ENCODE measurements at regions not wholly inside any gene's neighbourhood (a gene's known extent, or its start where the extent isn't known, plus 50 kb on each side); places are given as distances from the start of the nearest gene placed in this dataset.

DNA sequence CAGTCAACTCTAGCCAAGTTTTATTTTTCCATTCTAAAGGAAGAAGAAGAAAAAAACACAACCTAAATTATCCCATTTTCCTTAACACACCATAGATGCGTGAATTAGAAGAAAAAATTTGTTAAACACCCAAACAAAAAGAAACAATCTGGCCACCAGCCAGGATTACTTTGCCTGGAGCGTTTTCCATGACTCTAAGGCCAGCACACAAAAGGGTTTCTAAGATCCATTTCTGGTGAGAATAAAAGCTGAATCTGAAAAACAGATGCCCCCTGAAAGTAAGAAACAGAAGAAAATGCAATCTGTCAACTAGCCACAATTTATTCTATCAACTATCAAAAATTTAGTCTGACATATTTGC is 267.2 kb upstream of the SULF2 start:
- DNase-seq (ENCODE audit: low read depth, low spot score) (no peak), FAIRE-seq (no peak), ATAC-seq (no peak)
- 35% methylated on average over 2 of the region's 2 CpGs for WGBS (ENCODE audit: insufficient coverage, insufficient replicate concordance, low lambda C conversion rate, missing lambda C conversion rate)
- Histone ChIP-seq H3K4me3 (no peak overlapping the region), H3K27ac (ENCODE audit: control insufficient read depth, insufficient read depth) (no peak overlapping the region), H3K9me3 (replicated peaks; ENCODE audit: control insufficient read depth, insufficient read depth, low read length) (peaks cover 2% of the 10 kb centered on the region; the same call in 2 of the 3 replicates), H3K27me3 (replicated peaks in 1 of 2; ENCODE audit: control insufficient read depth in 2 of 2, insufficient read depth in 2 of 2, low read length in 1 of 2) (no peaks in the 10 kb centered on the region), H3K4me1 (ENCODE audit: control insufficient read depth, insufficient read depth, low read length) (no peaks in the 10 kb centered on the region), H3K9ac (ENCODE audit: control insufficient read depth, insufficient read depth, low read length) (no peak overlapping the region), H4K20me1 (ENCODE audit: control insufficient read depth, insufficient read depth) (no peaks in the 10 kb centered on the region), H2AFZ (ENCODE audit: control insufficient read depth, low read depth, low read length) (no peak overlapping the region), H3K4me2 (ENCODE audit: control insufficient read depth, insufficient read depth) (no peak overlapping the region), H3K79me2 (ENCODE audit: control insufficient read depth, insufficient read depth, low read length) (no peaks in the 10 kb centered on the region), H3K36me3 (ENCODE audit: control insufficient read depth in 2 of 2, insufficient read depth in 2 of 2, low read length in 1 of 2) (no peaks in the 10 kb centered on the region)
- in situ Hi-C loops (cut with MboI), result no loop called here
- POLR2A ChIA-PET, result no interaction called here
- intact Hi-C loops (cut with micrococcal nuclease; ENCODE audit: unreplicated experiment), result no loop called here
- CTCF ChIA-PET, result no interaction called here
- RAD21 ChIA-PET (ENCODE audit: unreplicated experiment), result no interaction called here
- no TSS peak for BruUV-seq (replicated peaks)
- SMC1A ChIA-PET (ENCODE audit: uncharacterized antibody, unreplicated experiment), result no interaction called here
- no peak for TF ChIP-seq STAT1 (conservative IDR thresholded peaks at IDR 0.05)

DNA sequence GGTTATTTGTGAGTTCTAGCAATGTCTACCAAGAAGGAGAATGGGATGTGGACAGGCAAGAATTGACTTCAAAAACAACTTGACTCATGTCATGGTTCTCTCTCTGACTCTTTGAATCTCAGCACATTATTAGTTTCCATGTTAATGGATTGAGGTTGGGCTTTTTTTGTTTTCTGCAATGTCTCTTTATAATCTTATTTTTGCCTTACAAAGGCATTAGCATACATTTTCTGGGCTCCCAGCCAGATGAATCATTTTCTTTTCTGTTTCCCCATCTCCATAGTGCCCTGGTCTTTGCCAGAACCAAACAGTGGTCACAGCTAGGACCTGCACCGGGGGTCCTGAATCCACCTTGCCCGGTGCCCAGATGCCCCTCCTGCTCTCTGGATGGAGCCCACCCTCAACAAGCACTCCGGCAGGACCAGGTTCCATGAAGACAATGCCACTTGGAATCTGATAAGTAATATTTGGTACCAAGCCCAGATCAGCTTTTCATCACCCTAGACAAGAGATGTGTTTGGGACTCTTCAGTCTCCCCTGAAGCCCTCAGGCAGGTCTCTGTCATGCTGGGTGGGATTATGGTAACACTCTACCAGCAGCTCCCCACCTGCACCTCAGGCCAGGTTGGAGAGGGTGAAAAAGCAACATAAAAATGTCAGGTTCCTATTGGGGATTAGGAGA is 266.7 kb upstream of the SULF2 start:
- 3% methylated on average over 3 of the region's 3 CpGs for WGBS (ENCODE audit: insufficient coverage, insufficient replicate concordance, low lambda C conversion rate, missing lambda C conversion rate)
- Histone ChIP-seq H3K9ac (ENCODE audit: control insufficient read depth, insufficient read depth, low read length) (no peak overlapping the region), H2AFZ (ENCODE audit: control insufficient read depth, low read depth, low read length) (no peak overlapping the region), H3K36me3 (ENCODE audit: control insufficient read depth in 2 of 2, insufficient read depth in 2 of 2, low read length in 1 of 2) (no peaks in the 10 kb centered on the region), H4K20me1 (ENCODE audit: control insufficient read depth, insufficient read depth) (no peaks in the 10 kb centered on the region), H3K27ac (ENCODE audit: control insufficient read depth, insufficient read depth) (no peak overlapping the region), H3K9me3 (replicated peaks; ENCODE audit: control insufficient read depth, insufficient read depth, low read length) (no peaks in the 10 kb centered on the region), H3K4me1 (ENCODE audit: control insufficient read depth, insufficient read depth, low read length) (no peaks in the 10 kb centered on the region), H3K4me2 (ENCODE audit: control insufficient read depth, insufficient read depth) (no peak overlapping the region), H3K27me3 (replicated peaks in 1 of 2; ENCODE audit: control insufficient read depth in 2 of 2, insufficient read depth in 2 of 2, low read length in 1 of 2) (no peaks in the 10 kb centered on the region), H3K4me3 (no peak overlapping the region), H3K79me2 (ENCODE audit: control insufficient read depth, insufficient read depth, low read length) (no peaks in the 10 kb centered on the region)
- peak; percentile 85 for FAIRE-seq
- intact Hi-C loops (cut with micrococcal nuclease; ENCODE audit: unreplicated experiment) (no loop called here), in situ Hi-C loops (cut with MboI) (no loop called here)
- RAD21 ChIA-PET (ENCODE audit: unreplicated experiment), result no interaction called here
- TF ChIP-seq ZNF217 (IDR thresholded peaks at IDR 0.05) (no peak), ZNF207 (IDR thresholded peaks at IDR 0.05; ENCODE audit: borderline replicate concordance) (no peak), HCFC1 (IDR thresholded peaks at IDR 0.05; ENCODE audit: low read length) (no peak), CEBPB (IDR thresholded peaks at IDR 0.05; ENCODE audit: borderline replicate concordance in 1 of 2, low read depth in 2 of 2, low read length in 2 of 2) (no peak), EED (IDR thresholded peaks at IDR 0.05; ENCODE audit: low read depth) (no peak), RCOR1 (conservative IDR thresholded peaks at IDR 0.05; ENCODE audit: low read depth, low read length) (no peak), ETV6 (conservative IDR thresholded peaks at IDR 0.05 in 1 of 2, IDR thresholded peaks at IDR 0.05 in 1 of 2; ENCODE audit: borderline replicate concordance in 1 of 2, low read depth in 1 of 2) (no peak), GABPA (IDR thresholded peaks at IDR 0.05; ENCODE audit: low read depth) (no peak), IKZF1 (conservative IDR thresholded peaks at IDR 0.05) (no peak), SREBF1 (IDR thresholded peaks at IDR 0.05; ENCODE audit: low read length) (no peak), STAT3 (IDR thresholded peaks at IDR 0.05; ENCODE audit: low read depth, low read length) (no peak), TCF3 (IDR thresholded peaks at IDR 0.05; ENCODE audit: borderline replicate concordance, insufficient read depth, low read depth, low read length) (no peak)
- TF ChIP-seq, protein P1, sequence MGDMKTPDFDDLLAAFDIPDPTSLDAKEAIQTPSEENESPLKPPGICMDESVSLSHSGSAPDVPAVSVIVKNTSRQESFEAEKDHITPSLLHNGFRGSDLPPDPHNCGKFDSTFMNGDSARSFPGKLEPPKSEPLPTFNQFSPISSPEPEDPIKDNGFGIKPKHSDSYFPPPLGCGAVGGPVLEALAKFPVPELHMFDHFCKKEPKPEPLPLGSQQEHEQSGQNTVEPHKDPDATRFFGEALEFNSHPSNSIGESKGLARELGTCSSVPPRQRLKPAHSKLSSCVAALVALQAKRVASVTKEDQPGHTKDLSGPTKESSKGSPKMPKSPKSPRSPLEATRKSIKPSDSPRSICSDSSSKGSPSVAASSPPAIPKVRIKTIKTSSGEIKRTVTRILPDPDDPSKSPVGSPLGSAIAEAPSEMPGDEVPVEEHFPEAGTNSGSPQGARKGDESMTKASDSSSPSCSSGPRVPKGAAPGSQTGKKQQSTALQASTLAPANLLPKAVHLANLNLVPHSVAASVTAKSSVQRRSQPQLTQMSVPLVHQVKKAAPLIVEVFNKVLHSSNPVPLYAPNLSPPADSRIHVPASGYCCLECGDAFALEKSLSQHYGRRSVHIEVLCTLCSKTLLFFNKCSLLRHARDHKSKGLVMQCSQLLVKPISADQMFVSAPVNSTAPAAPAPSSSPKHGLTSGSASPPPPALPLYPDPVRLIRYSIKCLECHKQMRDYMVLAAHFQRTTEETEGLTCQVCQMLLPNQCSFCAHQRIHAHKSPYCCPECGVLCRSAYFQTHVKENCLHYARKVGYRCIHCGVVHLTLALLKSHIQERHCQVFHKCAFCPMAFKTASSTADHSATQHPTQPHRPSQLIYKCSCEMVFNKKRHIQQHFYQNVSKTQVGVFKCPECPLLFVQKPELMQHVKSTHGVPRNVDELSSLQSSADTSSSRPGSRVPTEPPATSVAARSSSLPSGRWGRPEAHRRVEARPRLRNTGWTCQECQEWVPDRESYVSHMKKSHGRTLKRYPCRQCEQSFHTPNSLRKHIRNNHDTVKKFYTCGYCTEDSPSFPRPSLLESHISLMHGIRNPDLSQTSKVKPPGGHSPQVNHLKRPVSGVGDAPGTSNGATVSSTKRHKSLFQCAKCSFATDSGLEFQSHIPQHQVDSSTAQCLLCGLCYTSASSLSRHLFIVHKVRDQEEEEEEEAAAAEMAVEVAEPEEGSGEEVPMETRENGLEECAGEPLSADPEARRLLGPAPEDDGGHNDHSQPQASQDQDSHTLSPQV (IDR thresholded peaks at IDR 0.05), result no peak
- ATAC-seq, result no peak
- SMC1A ChIA-PET (ENCODE audit: uncharacterized antibody, unreplicated experiment), result no interaction called here
- CTCF ChIA-PET, result no interaction called here
- POLR2A ChIA-PET, result no interaction called here
- no TSS peak for BruUV-seq (replicated peaks)
- DNase-seq (ENCODE audit: low read depth, low spot score), result no peak
